Hindlimb muscle (tissue), 1 donor: ENCODE measurements at regions not wholly inside any gene's neighbourhood (a gene's known extent, or its start where the extent isn't known, plus 50 kb on each side); places are given as distances from the start of the nearest gene placed in this dataset.

Experiments
- DNase-seq: peaks from one replicate; pipeline ENCODE4 v3.0.0-alpha.2; 2013

DNA sequence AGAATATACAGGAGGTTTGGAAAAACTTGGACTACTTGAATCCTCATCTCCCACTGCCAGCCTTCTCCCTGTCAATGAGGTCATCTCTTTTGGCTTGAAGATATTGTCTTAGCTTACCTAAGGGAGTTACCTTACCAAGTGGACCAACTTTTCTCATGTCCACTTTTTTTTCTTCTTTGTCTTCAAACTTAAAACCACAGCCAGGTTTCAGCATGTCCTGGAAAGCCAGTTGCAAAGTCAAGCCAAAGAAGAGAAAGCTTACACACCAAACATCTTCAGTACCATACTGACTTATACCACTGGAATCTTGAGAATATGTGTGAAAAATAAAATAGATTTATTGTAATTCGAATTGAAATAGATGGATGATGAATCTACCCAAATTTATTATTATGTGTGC lies 520.5 kb downstream of the HTR7 start:
- no peak for DNase-seq

DNA sequence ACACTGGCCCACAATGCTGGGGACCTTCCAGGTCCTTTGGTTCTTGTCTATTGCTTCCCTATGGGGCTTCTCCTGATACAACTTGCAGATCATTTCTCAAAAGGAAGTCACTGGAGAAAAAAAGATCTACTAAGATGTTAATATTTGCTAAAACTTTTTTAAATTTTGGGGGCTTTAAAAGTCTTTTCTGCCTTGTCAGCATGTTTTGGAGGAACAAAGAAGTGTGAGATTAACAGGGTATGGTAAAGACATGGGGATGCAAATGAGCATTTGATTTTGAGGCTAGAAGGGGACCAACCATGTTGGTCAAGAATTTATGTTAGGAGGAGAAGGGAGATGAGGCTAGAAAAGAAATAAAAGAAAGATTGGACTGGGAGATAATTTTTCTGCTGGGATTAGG lies 515.4 kb downstream of the HTR7 start:
- DNase-seq: no peak

DNA sequence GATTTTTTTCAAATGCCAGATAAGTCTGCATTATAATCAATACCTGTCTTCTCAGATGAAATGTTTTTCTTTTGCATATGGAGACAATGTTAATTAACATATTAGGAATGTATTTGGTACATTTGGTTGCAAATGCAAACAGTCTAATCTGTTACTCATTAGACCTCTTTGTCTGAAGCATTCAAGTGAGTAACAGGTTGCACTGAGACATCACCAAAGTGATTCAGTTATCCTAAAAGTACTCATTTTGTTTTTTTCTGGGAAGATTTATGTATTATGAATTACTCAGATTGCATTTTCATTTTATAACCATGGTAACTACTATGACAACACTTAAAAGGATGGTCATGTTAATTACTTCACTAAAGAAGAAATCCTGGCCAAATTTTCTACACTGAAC lies 513.6 kb downstream of the HTR7 start:
- DNase-seq: no peak

- DNase-seq: no peak
These were observed 510.6 kb downstream of the HTR7 start for GRCh38 chr10:90347239-90347638.

GRCh38 chr10:90350122-90350521 lies 507.7 kb downstream of the HTR7 start:
- DNase-seq: no peak

DNA sequence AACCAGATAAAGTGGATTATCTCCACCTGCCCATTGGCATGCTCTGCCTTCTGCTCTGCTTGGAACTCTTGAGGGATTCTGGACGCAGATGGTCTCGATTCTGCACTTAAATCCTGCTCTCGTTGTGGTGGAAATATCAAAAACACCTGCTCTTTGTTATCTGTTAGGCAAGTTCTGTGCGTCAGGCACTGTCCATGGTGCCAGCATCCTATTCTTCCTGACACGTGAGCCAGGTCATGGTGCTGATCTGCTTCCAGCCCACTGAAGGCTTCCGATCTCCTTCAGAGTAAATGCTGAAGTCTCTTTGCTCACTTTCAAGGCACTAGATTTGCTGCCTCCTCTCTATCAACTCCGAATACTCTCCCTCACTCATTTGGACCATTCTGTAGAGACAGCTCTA lies 505.6 kb downstream of the HTR7 start:
- no peak for DNase-seq

DNA sequence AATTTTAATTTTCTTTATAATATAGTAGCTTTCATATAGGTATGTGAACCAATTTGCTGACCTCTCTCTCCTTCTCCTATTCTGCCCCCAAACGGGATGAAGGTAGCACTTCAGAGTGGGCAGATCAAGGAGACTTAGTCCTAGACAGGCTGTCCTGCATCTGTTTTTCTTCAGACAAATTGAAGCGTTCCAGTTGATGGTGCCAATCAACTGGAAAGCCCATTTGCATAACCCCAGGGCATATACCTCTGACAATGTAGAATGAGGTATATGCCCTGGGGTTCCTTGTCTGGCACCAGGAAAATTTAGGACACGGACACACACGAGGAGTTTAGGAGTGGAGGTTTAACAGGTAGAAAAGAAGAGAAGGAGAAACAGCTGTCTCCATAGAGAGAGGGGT lies 502.9 kb downstream of the HTR7 start:
- no peak for DNase-seq

DNA sequence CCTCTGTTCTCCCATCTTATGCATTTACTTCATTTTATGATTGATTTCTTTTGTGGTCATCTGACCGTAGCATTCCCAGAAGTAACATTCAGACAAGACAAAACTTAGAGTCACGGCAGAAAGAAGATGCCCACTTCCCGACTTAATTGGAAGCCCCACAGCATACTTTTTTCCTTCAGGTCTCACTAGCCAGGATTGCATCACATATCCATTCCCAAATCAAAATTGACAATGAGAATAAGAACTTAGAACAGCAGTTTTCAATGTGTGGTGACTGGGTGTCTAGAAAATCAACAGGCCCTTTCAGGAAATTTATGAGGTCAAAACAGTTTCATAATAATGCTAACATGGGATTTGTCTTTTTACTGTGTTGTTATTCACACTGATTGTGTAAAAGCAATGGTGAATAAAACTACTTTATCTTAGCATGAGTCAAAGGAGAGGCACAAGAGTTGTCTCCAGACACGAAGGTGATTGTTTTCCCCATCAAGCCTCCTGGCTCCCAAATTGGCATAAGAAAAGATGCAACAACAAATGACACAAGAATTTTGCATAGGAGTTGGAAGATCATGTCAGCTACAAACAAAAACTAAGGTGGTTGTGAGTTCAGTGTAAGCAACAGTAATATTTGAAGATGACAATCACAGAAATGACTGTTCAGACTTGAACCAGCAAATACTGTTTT lies 493.9 kb downstream of the HTR7 start:
- no peak for DNase-seq

DNA sequence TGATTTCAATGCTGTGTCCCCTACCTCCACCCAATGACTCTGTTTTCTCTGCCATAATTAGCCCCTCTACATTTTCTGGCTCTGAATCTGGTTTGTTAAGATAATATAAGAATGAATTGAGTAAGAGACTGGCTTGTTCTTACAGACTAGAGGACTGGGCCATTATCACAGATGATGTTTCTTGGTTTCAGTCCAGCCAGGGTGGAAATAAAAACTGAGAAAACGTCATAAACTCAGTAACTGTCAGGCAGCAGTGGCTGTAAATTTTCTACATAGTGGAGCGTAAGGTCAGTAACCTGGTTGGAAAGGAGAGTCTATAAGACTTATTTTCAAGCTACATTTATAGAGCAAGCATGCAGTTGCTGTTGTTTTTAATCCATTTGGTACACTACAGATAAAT lies 485.4 kb downstream of the HTR7 start:
- DNase-seq: no peak

DNA sequence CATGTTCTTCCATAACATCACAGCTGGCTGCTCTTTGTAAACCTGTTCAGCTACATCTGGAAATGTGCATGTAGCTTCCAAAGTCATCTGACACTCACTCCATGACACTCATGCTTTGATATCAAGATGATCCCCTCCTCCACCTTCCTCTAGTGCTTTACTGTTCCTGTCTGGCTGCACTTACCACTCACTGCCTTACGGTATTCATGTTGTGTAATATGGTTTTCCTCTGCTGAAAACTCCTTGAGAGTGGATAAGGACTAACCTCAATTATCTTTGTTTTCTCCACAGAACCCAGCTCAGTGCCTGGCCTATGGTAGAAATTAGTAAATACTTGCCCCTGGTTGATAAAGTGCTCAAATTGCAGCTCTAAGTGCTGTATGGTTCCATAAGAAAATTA lies 483.9 kb downstream of the HTR7 start:
- DNase-seq: no peak

GRCh38 chr10:90378524-90379076 lies 479.2 kb downstream of the HTR7 start:
- DNase-seq: no peak

GRCh38 chr10:90381468-90381867 lies 476.4 kb downstream of the HTR7 start:
- no peak for DNase-seq

- no peak for DNase-seq
These were observed 468.0 kb downstream of the HTR7 start for GRCh38 chr10:90389876-90390275.

- DNase-seq: no peak
These were observed 463.5 kb downstream of the HTR7 start for GRCh38 chr10:90394311-90394710.

- no peak for DNase-seq
These were observed 461.1 kb downstream of the HTR7 start for GRCh38 chr10:90396721-90397120.

GRCh38 chr10:90398566-90398965 lies 459.3 kb downstream of the HTR7 start:
- no peak for DNase-seq

DNA sequence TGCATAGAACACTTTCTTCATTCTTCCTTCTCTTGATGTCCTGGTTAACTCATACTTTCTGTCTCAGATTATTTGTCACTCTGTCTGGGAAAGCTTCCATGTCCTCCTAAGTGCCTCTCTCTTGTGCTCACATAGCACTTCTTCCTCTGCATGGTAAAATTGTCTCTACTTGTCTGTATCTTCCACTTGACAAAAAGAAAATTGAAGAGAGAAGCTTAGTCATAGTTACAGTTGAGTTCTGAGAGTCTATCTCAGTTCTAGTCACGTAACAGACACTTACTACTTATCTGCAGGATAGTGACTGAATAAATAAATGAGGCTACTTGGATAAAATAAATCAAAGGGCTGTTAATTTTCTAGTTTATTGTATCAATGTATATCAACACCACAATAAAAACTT lies 458.1 kb downstream of the HTR7 start:
- DNase-seq: no peak

- no peak for DNase-seq
These were observed 454.4 kb downstream of the HTR7 start for GRCh38 chr10:90403211-90404000.

DNA sequence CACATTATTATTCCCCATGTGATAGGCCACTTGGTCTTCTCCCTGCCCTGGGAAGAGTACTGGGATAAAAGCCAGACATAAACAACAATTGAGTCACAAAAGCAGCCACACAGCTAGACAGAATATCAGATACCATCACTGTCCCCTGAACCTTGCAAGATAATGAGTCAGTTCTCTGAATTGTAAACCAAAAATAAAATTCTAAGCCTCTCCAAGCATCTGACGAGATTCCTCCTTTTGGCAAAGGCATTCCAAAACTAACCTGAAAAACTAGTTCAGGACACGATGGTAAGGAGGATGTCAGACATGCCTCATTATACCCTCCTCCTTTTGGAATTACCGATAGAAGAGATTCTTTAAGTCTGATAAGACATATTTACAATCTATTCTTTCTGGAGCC lies 450.7 kb downstream of the HTR7 start:
- no peak for DNase-seq

- no peak for DNase-seq
These were observed 450.0 kb downstream of the HTR7 start for GRCh38 chr10:90407851-90408250.

- no peak for DNase-seq
These were observed 445.3 kb downstream of the HTR7 start for GRCh38 chr10:90412582-90412981.

DNA sequence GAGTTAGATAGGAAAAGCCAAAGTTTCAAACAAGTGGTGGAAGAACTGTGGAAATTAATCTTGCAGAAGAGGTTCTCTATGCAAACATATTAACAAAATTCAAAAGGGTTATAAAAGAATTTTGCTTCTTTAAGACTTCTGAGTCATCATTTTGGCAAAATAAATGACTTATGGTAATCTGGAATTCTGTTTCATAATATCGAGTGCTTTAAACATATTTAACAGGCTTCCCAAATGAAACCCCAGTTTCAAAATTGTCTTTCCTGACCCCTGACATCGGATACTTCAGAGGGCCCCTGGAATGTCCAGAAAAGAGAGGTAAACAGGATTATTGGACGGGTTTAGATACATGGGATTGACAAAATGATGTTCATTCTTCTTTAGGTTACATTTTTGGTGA lies 444.6 kb downstream of the HTR7 start:
- no peak for DNase-seq

DNA sequence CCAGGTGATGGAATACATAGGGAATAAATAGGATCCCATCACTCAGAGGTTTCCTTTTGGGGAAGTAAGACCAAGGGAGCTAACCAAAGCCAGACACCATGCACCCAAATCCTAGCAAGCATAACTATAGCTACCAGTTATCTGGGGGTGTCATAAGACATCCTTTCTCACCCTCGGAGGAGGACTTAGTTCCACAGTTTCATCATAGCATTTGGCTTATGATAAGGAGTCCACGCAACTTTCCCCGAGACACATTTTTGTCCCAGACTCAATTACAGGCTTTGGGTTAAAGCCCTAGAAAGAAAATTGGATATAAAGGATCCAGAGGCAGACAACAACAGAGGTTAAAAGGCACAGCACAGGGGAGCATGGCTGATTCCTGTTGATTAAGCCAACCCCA lies 442.9 kb downstream of the HTR7 start:
- no peak for DNase-seq

GRCh38 chr10:90417029-90417428 lies 440.8 kb downstream of the HTR7 start:
- DNase-seq: no peak
